Fibroblast of lung (primary cell): ENCODE measurements at regions not wholly inside any gene's neighbourhood (a gene's known extent, or its start where the extent isn't known, plus 50 kb on each side); places are given as distances from the start of the nearest gene placed in this dataset.

ENCODE experiments used
- EZH2 ChIP-seq: IDR thresholded peaks from 2 replicates; pipeline ENCODE4 v1.5.1; 2012; ENCODE audit warnings: low read length, control low read depth, mild to moderate bottlenecking; ENCODE audit errors: missing control alignments
- TF ChIP-seq, protein P1 (sequence below), 2 donors: IDR thresholded peaks in 1 of 2; conservative IDR thresholded peaks in 1 of 2; 1 replicate in 1 of 2; 2 replicates in 1 of 2; pipeline ENCODE4 v1.5.1; 2011 to 2012; ENCODE audit warnings: low read length in 2 of 2, control low read depth in 1 of 2, inconsistent platforms in 1 of 2, low read depth in 1 of 2, mild to moderate bottlenecking in 1 of 2

DNA sequence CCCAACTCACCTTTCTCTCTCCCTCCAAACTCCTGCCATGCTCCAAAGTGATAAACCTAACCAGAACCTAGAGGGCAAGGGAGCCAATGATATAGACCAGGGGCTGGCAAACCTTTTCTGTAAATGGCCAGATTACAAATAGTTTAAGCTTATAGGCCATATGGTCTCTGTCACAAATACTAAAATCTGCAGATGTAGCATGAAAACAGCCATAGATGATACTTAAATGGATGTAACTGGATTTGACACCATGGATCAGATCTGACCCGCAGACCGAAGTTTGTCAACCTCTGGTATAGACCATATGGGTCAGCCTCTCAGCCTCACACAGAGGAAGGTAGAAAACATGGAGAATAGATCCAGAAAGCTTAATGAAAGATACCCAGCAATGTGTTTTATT lies 165.2 kb upstream of the STT3B start:
- no peak for TF ChIP-seq EZH2
- TF ChIP-seq, protein P1, sequence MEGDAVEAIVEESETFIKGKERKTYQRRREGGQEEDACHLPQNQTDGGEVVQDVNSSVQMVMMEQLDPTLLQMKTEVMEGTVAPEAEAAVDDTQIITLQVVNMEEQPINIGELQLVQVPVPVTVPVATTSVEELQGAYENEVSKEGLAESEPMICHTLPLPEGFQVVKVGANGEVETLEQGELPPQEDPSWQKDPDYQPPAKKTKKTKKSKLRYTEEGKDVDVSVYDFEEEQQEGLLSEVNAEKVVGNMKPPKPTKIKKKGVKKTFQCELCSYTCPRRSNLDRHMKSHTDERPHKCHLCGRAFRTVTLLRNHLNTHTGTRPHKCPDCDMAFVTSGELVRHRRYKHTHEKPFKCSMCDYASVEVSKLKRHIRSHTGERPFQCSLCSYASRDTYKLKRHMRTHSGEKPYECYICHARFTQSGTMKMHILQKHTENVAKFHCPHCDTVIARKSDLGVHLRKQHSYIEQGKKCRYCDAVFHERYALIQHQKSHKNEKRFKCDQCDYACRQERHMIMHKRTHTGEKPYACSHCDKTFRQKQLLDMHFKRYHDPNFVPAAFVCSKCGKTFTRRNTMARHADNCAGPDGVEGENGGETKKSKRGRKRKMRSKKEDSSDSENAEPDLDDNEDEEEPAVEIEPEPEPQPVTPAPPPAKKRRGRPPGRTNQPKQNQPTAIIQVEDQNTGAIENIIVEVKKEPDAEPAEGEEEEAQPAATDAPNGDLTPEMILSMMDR (conservative IDR thresholded peaks at IDR 0.05 in 1 of 2, IDR thresholded peaks at IDR 0.05 in 1 of 2; ENCODE audit: low read depth in 1 of 2, low read length in 2 of 2), result no peak
